HFF-Myc (cell line): ENCODE measurements at regions not wholly inside any gene's neighbourhood (a gene's known extent, or its start where the extent isn't known, plus 50 kb on each side); places are given as distances from the start of the nearest gene placed in this dataset.
A peak's percentile ranks its signal among the peaks of the same experiment; 100 is the strongest.

Experiments
- DNase-seq: peaks from one replicate; pipeline ENCODE4 v3.0.0-alpha.2; 2011; ENCODE audit warnings: low read depth; ENCODE audit errors: extremely low read depth
- H3K4me3 ChIP-seq: replicated peaks from 2 replicates; pipeline ENCODE4 v1.5.1; 2011; ENCODE audit warnings: low read depth, mild to moderate bottlenecking, control low read depth, low read length
- TF ChIP-seq, protein P1 (sequence below): IDR thresholded peaks from 2 replicates; pipeline ENCODE4 v1.5.1; 2012; ENCODE audit warnings: mild to moderate bottlenecking, low read depth, low read length, control low read depth; ENCODE audit errors: missing control alignments

DNA sequence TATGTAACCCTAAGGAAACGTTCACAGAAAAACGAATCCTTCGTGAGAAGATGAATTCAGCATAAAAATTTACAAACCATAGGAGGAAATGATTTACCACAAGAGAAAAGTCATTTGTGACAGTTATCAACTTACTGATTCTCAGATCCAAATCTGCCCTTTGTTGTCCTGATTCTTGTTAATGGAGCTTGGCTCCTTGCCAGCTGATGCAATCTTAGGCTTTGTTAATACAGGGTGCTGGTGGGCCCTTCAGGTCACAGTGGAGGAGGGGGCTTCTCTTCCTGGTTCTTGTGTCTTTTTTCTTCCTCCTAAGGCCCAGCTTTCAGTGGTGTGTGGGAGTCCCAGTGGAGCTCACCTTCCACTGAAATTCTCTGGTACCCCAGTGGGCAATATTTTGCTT is 108.4 kb upstream of the MAP3K7 start:
- H3K4me3 ChIP-seq: no peak overlapping the region
- TF ChIP-seq, protein P1, sequence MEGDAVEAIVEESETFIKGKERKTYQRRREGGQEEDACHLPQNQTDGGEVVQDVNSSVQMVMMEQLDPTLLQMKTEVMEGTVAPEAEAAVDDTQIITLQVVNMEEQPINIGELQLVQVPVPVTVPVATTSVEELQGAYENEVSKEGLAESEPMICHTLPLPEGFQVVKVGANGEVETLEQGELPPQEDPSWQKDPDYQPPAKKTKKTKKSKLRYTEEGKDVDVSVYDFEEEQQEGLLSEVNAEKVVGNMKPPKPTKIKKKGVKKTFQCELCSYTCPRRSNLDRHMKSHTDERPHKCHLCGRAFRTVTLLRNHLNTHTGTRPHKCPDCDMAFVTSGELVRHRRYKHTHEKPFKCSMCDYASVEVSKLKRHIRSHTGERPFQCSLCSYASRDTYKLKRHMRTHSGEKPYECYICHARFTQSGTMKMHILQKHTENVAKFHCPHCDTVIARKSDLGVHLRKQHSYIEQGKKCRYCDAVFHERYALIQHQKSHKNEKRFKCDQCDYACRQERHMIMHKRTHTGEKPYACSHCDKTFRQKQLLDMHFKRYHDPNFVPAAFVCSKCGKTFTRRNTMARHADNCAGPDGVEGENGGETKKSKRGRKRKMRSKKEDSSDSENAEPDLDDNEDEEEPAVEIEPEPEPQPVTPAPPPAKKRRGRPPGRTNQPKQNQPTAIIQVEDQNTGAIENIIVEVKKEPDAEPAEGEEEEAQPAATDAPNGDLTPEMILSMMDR: no peak
- DNase-seq: no peak

DNA sequence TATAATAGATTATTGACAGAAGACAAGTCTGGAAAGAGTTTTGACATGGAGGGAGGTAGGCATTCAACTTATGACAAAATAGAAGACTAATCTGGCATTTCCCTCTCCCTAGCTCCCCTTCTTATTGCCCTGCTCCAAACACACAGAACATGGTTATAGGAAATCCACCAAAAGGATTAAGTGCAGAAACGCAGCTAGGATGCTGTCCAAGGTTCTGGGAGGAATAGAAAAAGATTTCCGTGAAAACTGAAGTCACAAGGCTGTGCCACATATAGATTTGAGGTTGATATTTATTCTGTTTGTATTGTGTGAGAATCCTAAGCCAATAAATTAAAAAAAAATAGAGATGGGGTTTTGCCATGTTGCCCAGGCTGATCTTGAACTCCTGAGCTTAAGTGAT is 107.9 kb upstream of the MAP3K7 start:
- no peak for DNase-seq
- TF ChIP-seq, protein P1: no peak
- no peak overlapping the region for H3K4me3 ChIP-seq

DNA sequence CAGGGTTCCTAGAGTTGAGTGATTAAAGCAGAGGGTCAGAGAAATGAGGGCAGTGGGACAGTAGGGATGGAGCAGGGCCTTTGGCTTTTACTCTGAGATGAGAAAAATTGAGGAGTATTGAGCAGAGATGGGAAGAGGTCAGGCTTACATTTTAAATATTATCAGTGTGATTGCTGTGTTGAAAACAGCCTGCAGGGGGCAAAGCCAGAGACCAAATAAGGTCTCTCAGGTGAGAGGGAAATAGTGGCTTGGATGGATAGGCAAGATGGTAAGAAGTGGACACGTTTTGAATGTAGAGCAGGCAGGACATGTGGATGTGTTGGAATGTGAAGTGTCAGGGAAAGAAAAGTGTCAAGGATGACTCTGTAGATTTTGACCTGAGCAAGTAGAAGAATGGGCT is 105.0 kb upstream of the MAP3K7 start:
- H3K4me3 ChIP-seq: no peak overlapping the region
- DNase-seq: no peak
- TF ChIP-seq, protein P1: peak; percentile 5

DNA sequence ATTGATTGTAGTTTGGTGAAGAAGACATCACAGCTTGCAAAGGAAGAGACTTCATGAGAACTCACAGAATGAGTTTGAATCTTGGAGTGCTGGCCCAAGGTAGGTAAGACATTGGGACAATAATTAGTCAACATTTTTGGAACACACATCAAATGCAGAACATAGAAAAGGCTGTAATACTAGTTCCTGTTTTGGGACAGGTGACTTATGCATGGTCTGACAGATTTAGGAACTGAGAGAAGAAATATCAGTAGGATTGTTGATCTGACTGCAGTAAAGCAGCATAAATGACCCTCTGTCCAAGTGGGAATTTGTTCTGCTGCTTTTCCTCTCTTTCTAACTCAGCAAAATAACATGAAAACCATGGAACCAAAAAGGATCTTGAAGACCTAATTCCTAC is 102.3 kb upstream of the MAP3K7 start:
- TF ChIP-seq, protein P1: no peak
- no peak overlapping the region for H3K4me3 ChIP-seq
- DNase-seq: no peak

DNA sequence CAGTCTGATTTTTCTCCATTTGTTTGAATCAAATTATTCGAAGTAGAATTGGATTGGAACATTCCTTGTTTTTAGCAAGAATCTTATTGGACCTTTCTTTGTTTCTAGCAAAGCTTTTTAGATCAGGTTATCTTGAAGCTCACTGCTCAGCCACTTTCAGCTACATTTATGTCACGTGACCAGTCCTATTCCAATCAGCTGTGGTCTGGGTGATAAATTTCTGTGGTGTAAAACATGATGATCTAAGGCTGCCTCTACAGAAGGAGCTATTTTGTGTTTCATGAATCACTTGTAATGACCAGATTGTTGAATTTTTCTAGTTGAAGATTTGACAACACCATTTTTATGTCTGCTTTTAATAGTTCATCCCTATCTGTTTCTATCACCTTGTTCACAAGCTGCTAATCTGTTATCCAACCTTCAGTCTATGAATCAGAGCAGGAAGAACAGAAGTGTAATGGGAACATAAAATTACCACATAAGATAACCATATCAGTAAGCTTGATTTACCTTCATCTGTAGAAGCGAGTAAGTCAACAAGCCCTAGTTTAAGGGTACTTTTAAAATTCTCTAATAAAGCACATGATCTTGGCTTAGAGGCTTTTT is 101.0 kb upstream of the MAP3K7 start:
- no peak for DNase-seq
- no peak overlapping the region for H3K4me3 ChIP-seq
- TF ChIP-seq, protein P1: no peak

DNA sequence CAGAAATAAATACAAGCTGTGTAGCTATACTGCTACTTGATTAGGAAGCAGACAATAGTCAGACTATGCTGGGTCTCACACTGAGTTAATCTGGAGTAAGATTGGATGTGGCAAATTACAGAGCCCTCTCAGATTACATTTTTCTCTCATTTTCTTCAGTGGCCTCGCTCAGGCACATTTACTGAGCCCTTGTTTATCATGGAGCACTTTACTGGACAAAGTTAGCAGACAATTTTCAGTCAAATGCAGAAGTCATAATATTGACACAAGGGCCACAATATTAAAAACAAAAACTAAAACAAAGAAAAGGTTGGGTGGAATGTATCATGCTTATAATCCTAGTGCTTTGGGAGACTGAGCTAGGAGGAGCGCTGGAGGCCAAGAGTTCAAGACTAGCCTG is 95.0 kb upstream of the MAP3K7 start:
- no peak for DNase-seq
- TF ChIP-seq, protein P1: no peak
- no peak overlapping the region for H3K4me3 ChIP-seq
